Keratinocyte (primary cell): ENCODE measurements at regions not wholly inside any gene's neighbourhood (a gene's known extent, or its start where the extent isn't known, plus 50 kb on each side); places are given as distances from the start of the nearest gene placed in this dataset.

Experiments
- CTCF ChIP-seq, 3 experiments: IDR thresholded peaks in 1 of 3; conservative IDR thresholded peaks in 1 of 3; optimal IDR thresholded peaks in 1 of 3; 2 replicates in 2 of 3; 3 replicates in 1 of 3; pipeline versions ENCODE3 to v1.5.1; 2011; ENCODE audit warnings: low read length in 3 of 3, mild to moderate bottlenecking in 3 of 3, moderate library complexity in 2 of 3, control low read depth in 1 of 3, inconsistent platforms in 1 of 3; ENCODE audit not compliant: insufficient read depth in 2 of 3; ENCODE audit errors: extremely low read depth in 1 of 3
- EZH2 ChIP-seq: IDR thresholded peaks from one replicate; pipeline ENCODE4 v1.6.1; 2012; ENCODE audit warnings: inconsistent platforms, mild to moderate bottlenecking, low read length, moderate library complexity

- TF ChIP-seq CTCF (optimal IDR thresholded peaks at IDR 0.05 in 1 of 3, IDR thresholded peaks at IDR 0.05 in 1 of 3, conservative IDR thresholded peaks at IDR 0.05 in 1 of 3; ENCODE audit: extremely low read depth in 1 of 3, insufficient read depth in 2 of 3, low read length in 3 of 3) (no peak), EZH2 (no peak)
Observed at GRCh38 chr6:122068291-122068769, 331.1 kb upstream of the HSF2 start.
